ENCODE measurements at regions not wholly inside any gene's neighbourhood (a gene's known extent, or its start where the extent isn't known, plus 50 kb on each side); places are given as distances from the start of the nearest gene placed in this dataset.

DNA sequence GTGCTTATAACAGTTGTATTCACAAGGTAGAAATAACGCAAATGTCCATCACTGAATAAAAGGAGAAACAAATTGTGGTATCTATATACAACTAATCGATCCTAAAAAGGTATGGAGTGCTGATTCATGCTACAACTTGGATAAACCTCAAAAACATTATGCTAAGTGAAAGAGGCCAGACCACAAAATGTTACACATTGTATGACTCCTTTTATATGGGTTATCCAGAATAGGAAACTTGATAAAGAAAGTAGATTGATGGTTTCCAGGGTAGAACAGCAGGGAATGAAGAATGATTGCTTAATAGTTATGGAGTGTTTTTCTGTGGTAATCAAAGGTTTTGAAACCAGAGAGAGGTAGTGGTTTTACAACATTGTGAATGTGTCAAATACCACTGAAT is 432.2 kb upstream of the TRIB2 start:
- no peak for DNase-seq (ENCODE audit: low read depth in 2 of 2)

DNA sequence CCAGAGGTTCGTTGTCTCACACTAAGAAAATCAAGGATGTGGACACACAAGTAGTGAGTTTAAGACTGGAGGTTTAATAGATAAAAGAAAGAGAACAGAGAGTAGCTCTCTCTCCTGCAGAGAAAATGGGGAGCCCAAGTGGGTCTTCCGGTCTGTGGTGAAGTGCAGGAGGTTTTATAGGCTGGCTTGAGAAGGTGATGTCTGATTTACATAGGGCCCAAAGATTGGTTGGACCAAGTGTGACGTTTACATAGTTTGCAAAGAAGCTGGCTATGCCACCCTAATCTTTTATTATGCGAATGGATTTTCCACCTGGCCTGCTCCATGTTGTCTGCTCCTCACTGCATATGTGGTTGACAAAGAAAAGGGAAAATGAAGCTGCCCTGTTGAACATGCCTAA is 430.4 kb upstream of the TRIB2 start:
- no peak for DNase-seq (ENCODE audit: low read depth in 2 of 2)

DNA sequence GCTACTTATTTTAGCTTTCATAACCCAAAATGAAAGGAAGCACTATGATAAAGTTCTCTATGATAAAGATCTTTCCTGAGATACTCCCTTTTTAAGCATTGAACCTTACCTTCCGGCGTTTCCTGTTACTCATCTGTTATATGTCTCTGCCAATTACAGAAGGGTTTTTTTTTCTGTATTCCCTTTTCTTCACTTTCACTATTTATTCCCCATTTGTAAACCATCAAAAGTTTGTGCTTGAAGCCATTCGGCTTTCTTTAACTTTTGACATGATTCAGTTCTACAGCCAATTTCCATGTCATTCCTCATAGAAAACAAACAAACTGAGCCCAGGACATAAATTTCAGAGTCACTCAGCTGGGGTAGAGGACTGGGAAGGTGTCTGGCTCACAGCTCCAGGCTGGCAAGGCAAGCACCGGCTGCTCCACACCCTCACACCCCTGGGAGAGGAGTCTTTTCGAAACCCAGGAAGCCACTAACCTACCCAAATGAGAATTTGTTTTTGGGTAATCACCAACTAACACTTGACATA is 429.4 kb upstream of the TRIB2 start:
- no peak for DNase-seq (ENCODE audit: low read depth in 2 of 2)

DNA sequence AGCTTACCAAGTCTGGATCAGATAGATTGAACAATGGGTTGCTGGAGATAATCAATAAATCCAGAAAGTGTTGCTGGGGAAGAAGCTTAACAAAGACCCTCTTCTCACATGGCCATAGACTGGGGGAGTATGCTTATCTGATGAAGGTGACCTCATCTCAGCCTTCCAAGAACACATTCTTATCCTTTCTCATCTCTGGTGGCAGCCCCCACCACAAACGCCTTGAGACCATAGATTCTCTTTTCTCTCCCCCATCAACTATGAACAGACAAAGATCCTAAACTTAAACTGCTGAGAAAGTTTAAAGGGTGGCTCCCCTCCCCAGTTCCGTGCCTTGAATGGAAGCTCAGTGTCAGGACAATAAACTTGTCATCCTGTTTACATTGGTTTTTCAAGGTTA is 428.7 kb upstream of the TRIB2 start:
- DNase-seq (ENCODE audit: low read depth in 2 of 2), result no peak

DNA sequence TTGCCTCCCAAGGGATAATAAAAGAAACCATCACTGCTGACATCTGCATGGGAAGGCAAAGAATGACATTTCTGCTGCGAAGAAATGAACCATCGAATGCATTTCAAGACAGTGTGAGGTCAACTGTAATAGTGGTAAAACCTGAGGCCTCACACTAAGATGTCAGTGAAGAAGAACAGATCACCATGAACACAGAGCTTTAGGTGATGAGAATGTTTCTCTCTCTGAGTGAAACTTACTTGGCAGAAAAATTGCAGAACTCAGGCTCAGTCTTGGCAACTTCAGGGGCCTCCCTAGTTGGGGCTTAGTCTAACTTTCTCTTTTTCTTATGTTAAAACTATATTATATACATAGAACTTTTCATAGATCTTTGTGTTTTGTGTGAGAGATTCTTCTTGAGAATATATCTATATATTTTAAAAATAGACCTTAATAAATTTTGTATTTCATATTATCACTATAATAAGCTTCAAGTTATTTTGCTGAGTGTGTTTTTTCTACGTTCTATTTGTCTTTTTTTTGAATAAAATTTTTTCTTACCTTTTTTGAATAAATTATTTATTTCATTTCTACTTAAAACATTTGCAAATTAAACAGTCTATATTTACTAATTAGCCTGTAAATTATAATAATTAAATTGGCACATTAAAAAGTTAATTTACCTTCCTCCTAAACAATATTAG is 427.5 kb upstream of the TRIB2 start:
- no peak for DNase-seq (ENCODE audit: low read depth in 2 of 2)

DNA sequence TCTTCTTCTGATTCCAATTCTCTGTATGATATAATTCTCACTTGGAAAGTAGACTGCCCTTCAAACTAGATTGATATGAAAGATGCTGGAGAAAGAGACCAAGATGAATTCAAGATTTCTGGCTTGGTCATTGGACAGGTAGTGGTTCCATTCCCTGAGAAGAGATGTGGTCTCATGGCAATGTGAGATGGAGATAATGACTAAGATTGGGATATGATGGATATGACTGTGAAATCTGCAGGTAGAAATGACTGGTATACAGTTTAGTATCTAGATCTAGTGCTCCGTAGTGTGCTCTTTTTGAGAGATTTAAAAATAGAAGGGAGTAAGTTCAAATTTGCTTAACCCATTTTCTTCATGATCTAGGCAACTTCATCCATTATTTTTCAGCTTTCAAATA is 425.4 kb upstream of the TRIB2 start:
- no peak for DNase-seq (ENCODE audit: low read depth in 2 of 2)

DNA sequence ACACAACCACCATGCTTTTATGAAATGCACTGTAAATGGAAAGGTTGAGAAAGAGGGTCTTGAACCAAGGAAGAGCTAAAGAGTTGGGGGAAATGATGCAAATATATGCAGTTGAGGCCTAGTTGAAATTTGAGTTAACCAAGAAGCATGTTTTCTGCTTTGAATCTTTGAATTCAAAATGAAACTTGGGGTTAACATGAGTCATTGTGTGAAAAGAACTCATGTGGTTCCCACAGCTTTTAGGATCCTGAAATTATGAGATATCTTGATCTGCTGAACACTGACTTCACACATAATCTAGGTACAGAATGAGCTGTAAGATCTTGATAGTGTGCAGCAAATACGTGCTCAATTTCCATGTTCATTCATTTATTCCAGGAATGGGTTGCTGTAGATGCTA is 422.9 kb upstream of the TRIB2 start:
- DNase-seq (ENCODE audit: low read depth in 2 of 2), result no peak

DNA sequence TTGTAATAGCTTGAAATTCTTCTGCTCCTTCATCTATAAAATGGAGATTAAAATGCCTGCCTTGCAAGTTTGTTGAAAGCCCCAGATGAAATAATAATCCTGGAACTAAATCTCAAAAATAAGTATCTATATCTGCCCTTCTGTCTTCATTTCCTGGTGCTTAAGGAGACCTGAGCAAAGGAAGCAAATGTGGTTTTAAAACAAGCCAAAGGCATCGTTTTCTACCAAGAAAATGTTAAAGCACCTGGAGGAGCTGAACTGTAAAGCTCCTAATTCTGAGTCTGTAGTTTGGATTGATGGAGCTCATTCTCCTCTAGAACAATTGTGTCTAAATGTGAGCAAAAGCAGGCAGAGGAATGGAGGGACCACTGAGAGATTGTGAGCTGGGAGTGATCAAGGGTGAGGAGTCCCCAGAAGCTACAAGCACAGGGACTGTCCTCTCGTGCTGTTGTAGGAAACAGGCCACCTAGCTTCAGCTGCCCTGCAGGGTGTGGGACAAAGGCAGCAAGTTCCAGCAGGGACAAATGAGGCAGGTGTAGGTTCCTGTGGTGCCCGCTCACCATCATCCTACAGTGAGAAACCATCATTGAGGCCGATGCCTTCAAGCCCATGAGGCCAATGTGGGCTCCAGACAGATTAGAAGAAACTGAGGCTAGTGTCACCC is 420.7 kb upstream of the TRIB2 start:
- no peak for DNase-seq (ENCODE audit: low read depth in 2 of 2)

DNA sequence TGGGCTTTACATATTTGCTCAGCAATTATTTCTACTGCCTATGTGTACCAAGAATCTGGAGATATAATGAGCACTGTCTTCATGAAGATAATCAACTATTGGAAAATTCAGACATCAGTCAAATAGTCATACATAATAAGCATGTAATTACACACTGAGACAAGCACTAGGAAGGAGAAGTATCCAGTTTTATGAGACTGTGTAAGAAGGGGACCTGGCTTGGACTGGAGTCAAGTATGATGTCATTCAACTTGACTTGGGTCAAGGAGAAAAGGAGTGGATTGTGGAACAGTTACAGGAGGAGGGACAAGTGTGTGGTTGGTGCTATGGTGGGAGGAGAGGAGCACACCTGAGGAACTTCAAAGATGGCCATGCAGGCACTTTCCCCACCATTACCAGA is 419.8 kb upstream of the TRIB2 start:
- no peak for DNase-seq (ENCODE audit: low read depth in 2 of 2)

DNA sequence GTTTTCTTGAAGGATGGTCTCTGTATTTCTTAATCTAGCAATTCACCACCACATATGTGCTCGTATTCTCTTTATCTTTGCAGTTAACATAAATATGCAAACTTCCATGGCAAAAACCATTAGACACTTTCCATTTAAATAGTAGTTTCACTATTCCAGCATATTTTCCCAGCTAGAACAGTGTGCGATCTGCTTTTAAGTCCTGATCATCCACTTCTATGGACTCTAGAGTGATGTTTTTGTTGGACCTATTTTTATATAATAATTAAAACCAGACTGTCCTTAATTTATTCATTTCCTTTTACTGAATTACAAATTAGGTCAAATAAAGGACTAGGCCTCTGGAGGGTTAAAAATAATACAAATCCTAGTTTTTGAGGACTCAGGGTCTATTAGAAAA is 418.4 kb upstream of the TRIB2 start:
- no peak for DNase-seq (ENCODE audit: low read depth in 2 of 2)

DNA sequence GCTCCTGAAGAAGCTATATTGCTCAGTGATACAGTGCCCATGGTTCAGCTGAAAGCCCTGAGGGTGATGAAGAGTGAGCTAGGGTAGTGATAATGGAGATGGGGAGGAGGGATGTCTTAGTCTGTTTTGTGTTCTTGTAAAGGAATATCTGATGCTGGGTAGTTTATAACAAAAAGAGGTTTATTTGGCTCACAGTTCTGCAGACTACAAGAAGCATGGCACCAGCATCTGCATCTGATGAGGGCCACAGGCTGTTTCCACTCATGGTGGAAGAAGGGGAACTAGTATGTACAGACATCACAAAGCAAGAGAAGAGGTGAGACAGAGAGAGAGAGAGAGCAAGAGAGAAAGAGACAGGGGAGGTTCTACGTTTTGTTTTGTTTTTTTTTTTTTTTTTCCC is 417.3 kb upstream of the TRIB2 start:
- DNase-seq (ENCODE audit: low read depth in 2 of 2), result no peak

DNA sequence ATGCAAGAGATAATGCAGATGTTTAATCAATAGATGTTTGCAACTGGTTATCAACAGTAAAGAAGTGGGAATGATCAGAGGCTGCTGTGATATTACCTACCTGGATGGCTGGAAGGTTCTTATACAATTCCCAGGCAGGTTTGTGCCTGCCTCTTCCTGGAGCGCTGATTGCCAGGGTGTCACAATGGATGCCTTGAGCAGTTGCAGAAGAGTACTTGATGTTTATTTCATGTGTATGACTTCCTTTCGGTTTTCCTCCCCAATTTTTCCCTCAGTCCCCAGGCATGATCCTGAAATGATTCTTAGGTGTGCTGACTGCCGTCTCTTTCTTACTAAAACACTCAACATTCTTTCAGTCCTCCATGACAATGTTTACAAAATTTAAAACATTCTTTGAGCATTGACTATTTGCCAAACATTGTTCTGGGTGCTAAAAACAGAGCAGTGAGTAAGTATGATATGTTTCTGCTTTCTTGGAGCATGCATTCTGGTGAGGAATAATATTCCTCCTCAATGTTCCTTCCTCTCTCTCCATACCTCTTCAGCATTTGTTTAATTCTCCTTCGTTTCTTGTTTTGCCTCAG is 416.6 kb upstream of the TRIB2 start:
- no peak for DNase-seq (ENCODE audit: low read depth in 2 of 2)

DNA sequence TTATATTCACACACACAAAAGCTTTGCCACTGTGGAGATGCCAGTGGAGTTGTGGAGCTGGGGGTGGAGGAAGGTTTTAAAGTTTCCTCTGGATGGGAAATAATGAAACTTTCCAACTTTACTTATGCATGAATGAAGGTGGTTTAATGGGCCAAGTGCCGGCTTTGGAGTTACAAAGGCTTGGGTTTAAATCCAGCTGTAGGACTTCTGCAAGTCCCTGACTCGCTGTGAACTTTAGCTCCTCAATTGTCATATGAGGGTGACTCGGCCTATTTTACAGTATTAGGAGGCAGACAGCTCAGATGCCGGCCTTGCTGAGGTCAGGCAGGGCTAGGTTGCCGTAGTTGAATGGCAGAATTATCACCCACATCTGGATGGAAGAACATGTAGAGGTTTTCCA is 415.8 kb upstream of the TRIB2 start:
- no peak for DNase-seq (ENCODE audit: low read depth in 2 of 2)

DNA sequence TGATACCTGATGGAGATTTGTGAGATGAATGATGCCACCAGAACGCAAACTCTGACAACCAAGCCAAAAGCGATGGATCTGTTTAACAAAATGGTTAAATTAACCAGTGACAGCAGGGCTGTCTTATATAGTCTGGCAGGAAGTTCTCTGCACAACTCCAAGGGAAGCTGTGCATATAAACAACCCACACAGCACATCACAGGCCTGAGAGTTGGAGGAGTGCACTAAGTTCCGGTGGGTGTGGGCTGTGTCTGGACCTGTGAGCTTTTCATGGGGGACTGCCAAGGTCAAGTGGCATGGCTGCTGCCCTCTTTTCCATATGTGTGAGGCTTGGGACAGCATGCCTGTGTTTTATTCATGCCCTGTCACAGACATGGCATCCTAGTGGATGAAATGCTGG is 414.6 kb upstream of the TRIB2 start:
- no peak for DNase-seq (ENCODE audit: low read depth in 2 of 2)

DNA sequence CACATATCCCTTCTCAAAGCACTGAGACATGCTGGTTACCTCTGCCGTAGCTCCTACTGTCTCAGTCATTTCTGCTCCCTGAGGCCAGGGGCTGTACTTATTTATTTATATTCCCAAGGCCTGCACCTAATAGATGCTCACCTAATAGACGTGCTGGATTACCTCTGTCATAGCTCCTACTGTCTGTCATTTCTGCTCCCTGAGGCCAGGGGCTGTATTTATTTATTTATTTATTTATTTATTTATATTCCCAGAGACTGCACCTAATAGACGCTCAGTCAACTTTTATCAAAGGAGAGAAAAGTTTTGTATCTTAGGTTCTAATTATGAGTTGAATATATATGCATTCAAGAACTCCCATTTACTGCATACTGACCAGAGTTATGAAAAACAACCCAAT is 414.0 kb upstream of the TRIB2 start:
- DNase-seq (ENCODE audit: low read depth in 2 of 2), result no peak

DNA sequence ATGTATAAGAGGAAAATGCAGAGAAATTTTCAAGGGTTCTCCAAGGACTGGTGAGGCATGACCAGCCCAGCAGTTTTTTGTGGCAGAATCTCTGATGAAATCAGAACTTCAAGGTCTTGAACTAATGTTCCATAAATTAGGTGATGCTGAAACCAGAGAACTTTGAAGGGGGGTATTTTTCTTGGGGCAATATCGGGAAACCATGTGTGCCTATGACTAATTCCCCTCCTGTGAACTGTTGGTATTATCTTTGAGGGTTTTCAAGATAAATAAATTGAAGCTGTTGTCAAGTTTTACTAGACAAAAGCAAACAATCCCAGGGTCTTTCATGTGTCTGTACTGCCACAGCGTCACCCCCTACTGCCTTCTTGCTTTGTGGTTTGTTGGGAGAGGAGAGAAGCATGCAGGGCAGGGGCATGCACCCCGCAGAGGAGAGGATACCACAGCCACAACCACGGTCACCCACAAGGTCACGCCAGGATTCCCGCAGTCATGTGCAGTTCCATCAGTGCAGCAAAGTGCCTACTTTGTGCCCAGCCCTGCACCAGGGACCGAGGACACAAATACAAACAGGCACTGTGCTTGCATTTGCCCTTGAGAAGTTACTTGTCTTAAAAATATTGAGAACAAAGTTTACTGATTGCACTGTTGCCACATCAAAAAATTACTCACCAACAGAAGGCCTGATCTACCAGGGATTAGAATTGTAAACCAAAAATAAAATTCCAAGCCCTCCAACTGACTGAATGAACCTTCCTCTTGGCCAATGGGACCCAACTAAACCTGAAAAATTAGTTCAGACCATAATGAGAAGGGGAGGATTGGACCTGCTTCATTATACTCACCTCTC is 413.3 kb upstream of the TRIB2 start:
- DNase-seq (ENCODE audit: low read depth in 2 of 2), result no peak

DNA sequence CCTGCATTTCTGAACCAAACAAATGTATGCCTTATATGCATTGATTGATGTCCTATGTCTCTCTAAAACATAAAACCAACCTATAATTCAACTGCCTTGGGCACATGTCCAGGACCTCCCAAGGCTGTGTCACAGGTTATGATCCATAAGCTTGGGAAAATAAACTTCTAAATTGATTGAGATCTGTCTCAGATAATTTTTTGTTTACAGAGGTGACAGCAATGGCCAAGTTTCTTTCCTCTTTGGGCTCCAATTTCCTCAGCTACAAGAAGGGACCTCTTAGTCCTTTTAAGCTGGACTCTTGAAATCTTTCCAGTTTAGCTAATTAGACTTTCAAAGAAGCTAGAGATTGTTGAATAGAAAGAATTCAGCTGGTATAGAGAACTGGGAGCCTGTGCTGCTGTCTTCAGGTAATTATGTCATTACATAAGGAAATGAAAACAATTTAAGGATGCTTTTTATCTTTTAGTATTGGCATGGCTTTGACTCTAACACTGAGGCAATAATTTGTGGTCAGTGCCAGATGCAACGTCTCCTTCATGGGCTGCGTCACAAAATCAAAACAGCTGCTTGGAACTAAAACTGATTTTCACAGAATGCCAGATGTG is 412.1 kb upstream of the TRIB2 start:
- DNase-seq (ENCODE audit: low read depth in 2 of 2), result no peak

DNA sequence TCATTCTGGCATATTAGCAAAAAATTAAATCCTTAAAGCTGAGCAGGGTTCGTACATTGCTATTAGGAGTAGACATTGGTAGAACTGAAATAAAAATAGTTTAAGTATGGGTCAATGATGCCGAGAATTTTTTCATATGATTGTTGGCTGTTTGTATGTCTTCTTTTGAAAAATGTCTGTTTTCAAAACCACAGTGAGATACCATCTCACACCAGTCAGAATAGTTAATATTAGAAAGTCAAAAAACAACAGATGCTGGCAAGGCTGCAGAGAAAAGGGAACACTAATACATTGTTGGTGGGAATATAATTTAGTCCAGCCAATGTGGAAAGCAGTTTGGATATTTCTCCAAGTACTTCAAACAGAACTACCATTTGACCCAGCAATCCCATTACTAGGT is 410.8 kb upstream of the TRIB2 start:
- DNase-seq (ENCODE audit: low read depth in 2 of 2), result no peak

DNA sequence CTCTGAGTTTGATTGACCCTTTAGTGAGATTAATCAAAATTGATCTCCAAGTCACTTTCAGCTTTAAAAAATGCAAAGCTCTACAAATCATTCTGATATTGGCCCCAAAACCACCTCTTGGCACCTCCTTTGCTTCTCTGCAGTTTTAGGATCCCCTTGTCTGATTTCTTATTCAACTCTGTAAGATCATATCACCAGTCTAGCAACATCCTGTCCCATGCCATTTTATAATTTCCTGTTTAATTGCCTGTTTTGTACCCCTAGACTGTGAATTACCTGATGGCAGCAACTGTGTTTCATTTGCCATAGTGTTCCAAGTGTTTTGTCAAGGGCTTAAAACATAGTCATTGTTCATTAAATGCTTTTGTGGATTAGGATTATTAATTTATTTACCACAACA is 406.3 kb upstream of the TRIB2 start:
- no peak for DNase-seq (ENCODE audit: low read depth in 2 of 2)

DNA sequence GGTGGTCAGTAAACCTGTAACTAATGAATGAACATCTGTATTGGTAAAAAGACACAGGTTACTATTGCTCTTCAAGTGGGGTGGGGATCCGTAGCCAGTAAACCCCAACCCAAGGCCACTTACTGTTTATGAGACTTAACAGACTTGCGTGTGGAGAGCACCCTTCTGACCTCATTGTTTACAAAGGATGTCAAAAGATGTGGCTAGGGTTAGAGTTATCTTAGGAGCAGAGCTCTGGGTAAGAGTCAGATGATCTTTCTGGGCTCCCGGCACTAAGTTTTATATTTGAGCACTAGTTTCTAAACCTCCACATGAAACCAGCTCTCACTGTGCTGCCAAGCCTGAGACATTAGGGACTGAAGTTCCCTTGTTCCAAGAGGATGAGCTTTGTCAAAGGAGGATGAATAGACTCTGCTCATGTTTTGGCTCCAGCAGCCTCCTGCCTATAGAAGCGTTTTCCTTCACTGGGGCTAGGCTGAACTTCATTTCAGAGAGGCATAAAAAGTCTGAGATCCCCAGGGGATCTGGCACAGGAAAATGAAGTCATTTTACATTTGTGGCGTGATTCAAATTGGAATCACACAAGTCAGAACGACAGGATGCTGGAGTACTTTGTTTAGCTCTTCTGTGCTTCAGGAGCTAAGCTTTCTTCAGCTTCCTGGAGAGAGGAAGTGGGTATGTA is 403.1 kb upstream of the TRIB2 start:
- no peak for DNase-seq (ENCODE audit: low read depth in 2 of 2)

DNA sequence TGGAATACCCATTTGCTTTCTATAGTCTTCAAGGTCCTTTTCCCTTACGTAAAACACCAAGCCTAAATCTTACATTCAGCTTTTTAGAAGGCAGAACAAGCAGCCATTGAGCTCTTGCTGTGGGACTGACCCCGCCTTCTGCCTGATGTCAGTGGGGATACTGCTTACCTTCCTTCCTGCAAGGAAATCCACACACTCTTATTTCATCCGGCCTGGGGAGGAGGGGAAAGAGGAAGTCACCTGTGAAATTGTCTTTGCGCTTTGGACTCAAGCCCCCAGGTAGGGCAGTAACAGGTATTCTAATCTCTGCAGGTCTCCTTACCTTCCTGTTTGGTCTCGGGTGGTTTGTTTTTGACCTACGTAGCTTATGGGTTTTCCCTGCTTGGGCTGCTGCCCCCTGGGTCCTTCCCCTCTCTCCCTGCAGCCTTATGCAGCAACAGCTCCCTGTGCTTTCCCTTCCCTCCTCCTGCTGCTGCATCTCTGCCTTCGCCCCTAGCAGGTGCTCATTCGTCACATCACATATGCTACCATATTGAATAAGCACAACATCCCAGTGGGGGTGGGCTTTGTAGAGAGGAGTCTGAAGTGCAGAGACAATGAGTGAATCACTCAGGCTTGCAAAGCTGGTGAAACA is 402.5 kb upstream of the TRIB2 start:
- DNase-seq (ENCODE audit: low read depth in 2 of 2), result no peak
